A673 (cell line): ENCODE measurements at regions not wholly inside any gene's neighbourhood (a gene's known extent, or its start where the extent isn't known, plus 50 kb on each side); places are given as distances from the start of the nearest gene placed in this dataset.

Source experiments
- EZH2 ChIP-seq: fragments of 200-600 bp; sonication (generic); IDR thresholded peaks from 2 replicates; pipeline ENCODE4 v1.6.1; 2017; ENCODE audit warnings: borderline replicate concordance, low read depth, mild to moderate bottlenecking, mixed read lengths, antibody characterized with exemption, low read length; ENCODE audit not compliant: poor library complexity, severe bottlenecking
- TF ChIP-seq, protein P1 (sequence below): fragments of 300-800, 200-600 bp; sonication (generic); conservative IDR thresholded peaks from 2 replicates; pipeline ENCODE4 v1.5.1; 2017; ENCODE audit warnings: low read depth, mild to moderate bottlenecking, antibody characterized with exemption, low read length, moderate library complexity, mixed read lengths

DNA sequence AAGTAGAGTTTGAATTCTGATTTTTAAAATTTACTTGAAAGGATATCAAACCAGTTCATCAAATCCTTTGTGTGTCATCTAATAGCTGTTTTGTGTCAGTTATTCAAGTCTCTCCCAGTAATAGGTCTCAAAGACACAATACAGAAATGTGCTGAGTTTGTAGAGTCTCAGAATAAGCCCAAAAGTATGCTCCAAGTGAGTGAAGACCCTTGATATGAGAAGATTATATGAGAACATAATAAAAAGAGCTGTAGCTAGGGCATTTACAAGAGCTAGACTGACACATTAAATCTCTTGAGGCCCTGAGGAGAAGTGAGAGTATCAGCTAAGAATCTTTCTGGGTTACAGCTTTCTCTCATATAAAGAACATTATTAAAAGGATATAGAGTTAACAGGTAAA, 721.0 kb upstream of the ARRDC3 start:
- TF ChIP-seq, protein P1, sequence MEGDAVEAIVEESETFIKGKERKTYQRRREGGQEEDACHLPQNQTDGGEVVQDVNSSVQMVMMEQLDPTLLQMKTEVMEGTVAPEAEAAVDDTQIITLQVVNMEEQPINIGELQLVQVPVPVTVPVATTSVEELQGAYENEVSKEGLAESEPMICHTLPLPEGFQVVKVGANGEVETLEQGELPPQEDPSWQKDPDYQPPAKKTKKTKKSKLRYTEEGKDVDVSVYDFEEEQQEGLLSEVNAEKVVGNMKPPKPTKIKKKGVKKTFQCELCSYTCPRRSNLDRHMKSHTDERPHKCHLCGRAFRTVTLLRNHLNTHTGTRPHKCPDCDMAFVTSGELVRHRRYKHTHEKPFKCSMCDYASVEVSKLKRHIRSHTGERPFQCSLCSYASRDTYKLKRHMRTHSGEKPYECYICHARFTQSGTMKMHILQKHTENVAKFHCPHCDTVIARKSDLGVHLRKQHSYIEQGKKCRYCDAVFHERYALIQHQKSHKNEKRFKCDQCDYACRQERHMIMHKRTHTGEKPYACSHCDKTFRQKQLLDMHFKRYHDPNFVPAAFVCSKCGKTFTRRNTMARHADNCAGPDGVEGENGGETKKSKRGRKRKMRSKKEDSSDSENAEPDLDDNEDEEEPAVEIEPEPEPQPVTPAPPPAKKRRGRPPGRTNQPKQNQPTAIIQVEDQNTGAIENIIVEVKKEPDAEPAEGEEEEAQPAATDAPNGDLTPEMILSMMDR: no peak
- no peak for TF ChIP-seq EZH2
